ENCODE measurements at regions not wholly inside any gene's neighbourhood (a gene's known extent, or its start where the extent isn't known, plus 50 kb on each side); places are given as distances from the start of the nearest gene placed in this dataset.

DNA sequence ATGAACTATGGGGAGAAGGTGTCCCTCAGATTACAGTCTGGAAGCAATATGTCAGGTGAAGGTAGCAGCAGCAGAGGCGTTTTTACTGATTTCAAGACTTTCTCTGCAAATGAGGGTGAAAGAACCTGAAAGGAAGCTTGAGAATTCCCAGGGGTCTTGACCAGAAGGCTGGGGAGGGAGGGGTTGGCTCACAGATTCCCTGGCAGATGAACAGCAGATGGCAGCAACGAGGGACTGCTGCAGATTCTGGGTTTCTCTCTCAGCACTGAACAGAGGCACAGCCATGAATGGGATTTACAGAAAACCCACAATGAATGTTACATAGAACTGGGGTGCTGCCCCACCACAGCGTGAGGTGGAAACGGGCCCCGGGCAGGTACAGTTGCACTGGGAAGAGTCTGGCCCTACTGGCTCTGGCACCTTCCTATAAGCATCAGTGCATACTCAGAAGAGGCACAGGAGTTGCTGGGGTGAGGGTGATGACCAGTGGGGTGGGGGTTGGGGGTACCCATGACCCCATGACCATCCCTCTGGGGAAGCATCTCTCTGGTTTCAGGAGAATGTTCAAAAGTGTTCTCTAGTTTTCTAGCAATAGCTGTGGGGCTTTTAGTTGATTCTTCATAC, 317.8 kb downstream of the SH2D4B start:
- DNase-seq (ENCODE audit: low read depth, low spot score) (peak; percentile 13), ATAC-seq (peak; percentile 92), FAIRE-seq (no peak)
- peaks cover 0 to 2% of the 10 kb centered on the region in 2 experiments; a peak in 1 of 4 replicates for H3K27me3 ChIP-seq (replicated peaks in 1 of 2; ENCODE audit: control insufficient read depth in 2 of 2, insufficient read depth in 2 of 2, low read length in 1 of 2)
- CTCF ChIA-PET = interaction anchor here (0.5 to 5.5 kb wide), 26 partner anchors 8 to 965 kb away, joined by 3 to 97 read pairs (median 4); no protein-coding TSS in a partner anchor
- H4K20me1 ChIP-seq (ENCODE audit: control insufficient read depth, insufficient read depth) = no peaks in the 10 kb centered on the region
- no peaks in the 10 kb centered on the region for H3K9me3 ChIP-seq (replicated peaks; ENCODE audit: control insufficient read depth, insufficient read depth, low read length)
- POLR2A ChIA-PET = interaction anchor here (0.6 to 1.0 kb wide), 2 partner anchors 155 to 227 kb away, joined by 3 to 7 read pairs; no protein-coding TSS in a partner anchor
- H3K27ac ChIP-seq (ENCODE audit: control insufficient read depth, insufficient read depth) = no peak overlapping the region
- no TSS peak for BruUV-seq (replicated peaks)
- H3K36me3 ChIP-seq (ENCODE audit: control insufficient read depth in 2 of 2, insufficient read depth in 2 of 2, low read length in 1 of 2) = no peaks in the 10 kb centered on the region
- SMC1A ChIA-PET (ENCODE audit: uncharacterized antibody, unreplicated experiment) = interaction anchor here (0.8 to 4.5 kb wide), 17 partner anchors 14 to 324 kb away, joined by 3 to 50 read pairs (median 5); no protein-coding TSS in a partner anchor
- intact Hi-C loops (cut with micrococcal nuclease; ENCODE audit: unreplicated experiment) (loop anchor here (1.0 to 5.0 kb wide), 4 partner anchors 69 to 324 kb away; no protein-coding TSS in a partner anchor), in situ Hi-C loops (cut with MboI) (loop anchor here (10.0 kb wide), 1 partner anchor 319 kb away; no protein-coding TSS in a partner anchor)
- RAD21 ChIA-PET (ENCODE audit: unreplicated experiment) = interaction anchor here (0.6 to 3.1 kb wide), 11 partner anchors 15 to 480 kb away, joined by 3 to 30 read pairs (median 4); no protein-coding TSS in a partner anchor
- no peak overlapping the region for H3K4me2 ChIP-seq (ENCODE audit: control insufficient read depth, insufficient read depth)
- H3K4me3 ChIP-seq = no peak overlapping the region
- H2AFZ ChIP-seq (ENCODE audit: control insufficient read depth, low read depth, low read length) = no peak overlapping the region; the same call in 1 of the 2 replicates
- no peaks in the 10 kb centered on the region for H3K79me2 ChIP-seq (ENCODE audit: control insufficient read depth, insufficient read depth, low read length)
- H3K9ac ChIP-seq (ENCODE audit: control insufficient read depth, insufficient read depth, low read length) = no peak overlapping the region
- WGBS (ENCODE audit: insufficient coverage, insufficient replicate concordance, low lambda C conversion rate, missing lambda C conversion rate) = 14% methylated on average over 5 of the region's 5 CpGs
- H3K4me1 ChIP-seq (ENCODE audit: control insufficient read depth, insufficient read depth, low read length) = no peaks in the 10 kb centered on the region
- no peak for TF ChIP-seq NFIC (IDR thresholded peaks at IDR 0.05; ENCODE audit: low read depth, low read length)
- TF ChIP-seq MEF2B (IDR thresholded peaks at IDR 0.05; ENCODE audit: partially characterized antibody, poor library complexity, severe bottlenecking) = peak; percentile 80
- TF ChIP-seq CBX3 (IDR thresholded peaks at IDR 0.05; ENCODE audit: borderline replicate concordance, low read depth) = no peak
- no peak for TF ChIP-seq MYB (IDR thresholded peaks at IDR 0.05; ENCODE audit: borderline replicate concordance, low read depth, low read length)
- TF ChIP-seq, protein P1, sequence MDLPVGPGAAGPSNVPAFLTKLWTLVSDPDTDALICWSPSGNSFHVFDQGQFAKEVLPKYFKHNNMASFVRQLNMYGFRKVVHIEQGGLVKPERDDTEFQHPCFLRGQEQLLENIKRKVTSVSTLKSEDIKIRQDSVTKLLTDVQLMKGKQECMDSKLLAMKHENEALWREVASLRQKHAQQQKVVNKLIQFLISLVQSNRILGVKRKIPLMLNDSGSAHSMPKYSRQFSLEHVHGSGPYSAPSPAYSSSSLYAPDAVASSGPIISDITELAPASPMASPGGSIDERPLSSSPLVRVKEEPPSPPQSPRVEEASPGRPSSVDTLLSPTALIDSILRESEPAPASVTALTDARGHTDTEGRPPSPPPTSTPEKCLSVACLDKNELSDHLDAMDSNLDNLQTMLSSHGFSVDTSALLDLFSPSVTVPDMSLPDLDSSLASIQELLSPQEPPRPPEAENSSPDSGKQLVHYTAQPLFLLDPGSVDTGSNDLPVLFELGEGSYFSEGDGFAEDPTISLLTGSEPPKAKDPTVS (IDR thresholded peaks at IDR 0.05; ENCODE audit: low read depth, low read length) = no peak
- TF ChIP-seq RFX5 (IDR thresholded peaks at IDR 0.05; ENCODE audit: low read depth, low read length) = no peak
- TF ChIP-seq ZNF217 (IDR thresholded peaks at IDR 0.05) = no peak
- peak; percentile 49 for TF ChIP-seq RAD21 (IDR thresholded peaks at IDR 0.05; ENCODE audit: insufficient read depth, low read depth, low read length)
- TF ChIP-seq, protein P2, sequence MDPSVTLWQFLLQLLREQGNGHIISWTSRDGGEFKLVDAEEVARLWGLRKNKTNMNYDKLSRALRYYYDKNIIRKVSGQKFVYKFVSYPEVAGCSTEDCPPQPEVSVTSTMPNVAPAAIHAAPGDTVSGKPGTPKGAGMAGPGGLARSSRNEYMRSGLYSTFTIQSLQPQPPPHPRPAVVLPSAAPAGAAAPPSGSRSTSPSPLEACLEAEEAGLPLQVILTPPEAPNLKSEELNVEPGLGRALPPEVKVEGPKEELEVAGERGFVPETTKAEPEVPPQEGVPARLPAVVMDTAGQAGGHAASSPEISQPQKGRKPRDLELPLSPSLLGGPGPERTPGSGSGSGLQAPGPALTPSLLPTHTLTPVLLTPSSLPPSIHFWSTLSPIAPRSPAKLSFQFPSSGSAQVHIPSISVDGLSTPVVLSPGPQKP (IDR thresholded peaks at IDR 0.05; ENCODE audit: low read depth, low read length) = no peak
- TF ChIP-seq, protein P3, sequence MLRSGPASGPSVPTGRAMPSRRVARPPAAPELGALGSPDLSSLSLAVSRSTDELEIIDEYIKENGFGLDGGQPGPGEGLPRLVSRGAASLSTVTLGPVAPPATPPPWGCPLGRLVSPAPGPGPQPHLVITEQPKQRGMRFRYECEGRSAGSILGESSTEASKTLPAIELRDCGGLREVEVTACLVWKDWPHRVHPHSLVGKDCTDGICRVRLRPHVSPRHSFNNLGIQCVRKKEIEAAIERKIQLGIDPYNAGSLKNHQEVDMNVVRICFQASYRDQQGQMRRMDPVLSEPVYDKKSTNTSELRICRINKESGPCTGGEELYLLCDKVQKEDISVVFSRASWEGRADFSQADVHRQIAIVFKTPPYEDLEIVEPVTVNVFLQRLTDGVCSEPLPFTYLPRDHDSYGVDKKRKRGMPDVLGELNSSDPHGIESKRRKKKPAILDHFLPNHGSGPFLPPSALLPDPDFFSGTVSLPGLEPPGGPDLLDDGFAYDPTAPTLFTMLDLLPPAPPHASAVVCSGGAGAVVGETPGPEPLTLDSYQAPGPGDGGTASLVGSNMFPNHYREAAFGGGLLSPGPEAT (IDR thresholded peaks at IDR 0.05; ENCODE audit: low read depth) = no peak
- peak; percentile 81; the same call in 1 of the 2 replicates for TF ChIP-seq SMC3 (IDR thresholded peaks at IDR 0.05; ENCODE audit: borderline replicate concordance, low read length)
- no peak for TF ChIP-seq SRF (IDR thresholded peaks at IDR 0.05; ENCODE audit: low read depth in 2 of 2, low read length in 2 of 2)
- TF ChIP-seq, protein P4, sequence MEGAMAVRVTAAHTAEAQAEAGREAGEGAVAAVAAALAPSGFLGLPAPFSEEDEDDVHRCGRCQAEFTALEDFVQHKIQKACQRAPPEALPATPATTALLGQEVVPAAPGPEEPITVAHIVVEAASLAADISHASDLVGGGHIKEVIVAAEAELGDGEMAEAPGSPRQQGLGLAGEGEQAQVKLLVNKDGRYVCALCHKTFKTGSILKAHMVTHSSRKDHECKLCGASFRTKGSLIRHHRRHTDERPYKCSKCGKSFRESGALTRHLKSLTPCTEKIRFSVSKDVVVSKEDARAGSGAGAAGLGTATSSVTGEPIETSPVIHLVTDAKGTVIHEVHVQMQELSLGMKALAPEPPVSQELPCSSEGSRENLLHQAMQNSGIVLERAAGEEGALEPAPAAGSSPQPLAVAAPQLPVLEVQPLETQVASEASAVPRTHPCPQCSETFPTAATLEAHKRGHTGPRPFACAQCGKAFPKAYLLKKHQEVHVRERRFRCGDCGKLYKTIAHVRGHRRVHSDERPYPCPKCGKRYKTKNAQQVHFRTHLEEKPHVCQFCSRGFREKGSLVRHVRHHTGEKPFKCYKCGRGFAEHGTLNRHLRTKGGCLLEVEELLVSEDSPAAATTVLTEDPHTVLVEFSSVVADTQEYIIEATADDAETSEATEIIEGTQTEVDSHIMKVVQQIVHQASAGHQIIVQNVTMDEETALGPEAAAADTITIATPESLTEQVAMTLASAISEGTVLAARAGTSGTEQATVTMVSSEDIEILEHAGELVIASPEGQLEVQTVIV (IDR thresholded peaks at IDR 0.05; ENCODE audit: borderline replicate concordance, partially characterized antibody) = no peak
